ENCODE measurements at regions not wholly inside any gene's neighbourhood (a gene's known extent, or its start where the extent isn't known, plus 50 kb on each side); places are given as distances from the start of the nearest gene placed in this dataset.

- H3K27me3 Mint-ChIP-seq (ENCODE audit: low read depth), result no peaks in the 10 kb centered on the region
- H3K9me3 Mint-ChIP-seq, result no peaks in the 10 kb centered on the region
- H3K36me3 Mint-ChIP-seq, result no peaks in the 10 kb centered on the region
- POLR2A ChIA-PET, result no interaction called here
- 0 out of 2 replicates have a peak overlapping the region, but pooled peaks have one; percentile 3 for H3K27ac Mint-ChIP-seq
- DNase-seq (ENCODE audit: low spot score), result no peak
- ATAC-seq, result no peak
- no peak overlapping the region for H3K4me3 Mint-ChIP-seq
- H3K4me1 Mint-ChIP-seq, result peaks cover 12% of the 10 kb centered on the region
- TF ChIP-seq ZNF281 (CRISPR knock-in tag; IDR thresholded peaks at IDR 0.05) (no peak), ZNF512 (CRISPR knock-in tag; IDR thresholded peaks at IDR 0.05; ENCODE audit: borderline replicate concordance) (no peak), ZSCAN18 (CRISPR knock-in tag; IDR thresholded peaks at IDR 0.05) (no peak), TP53 (CRISPR knock-in tag; IDR thresholded peaks at IDR 0.05) (no peak), ATF3 (CRISPR knock-in tag; conservative IDR thresholded peaks at IDR 0.05) (no peak), KAT7 (CRISPR knock-in tag; IDR thresholded peaks at IDR 0.05; ENCODE audit: borderline replicate concordance) (no peak), EMX1 (CRISPR knock-in tag; IDR thresholded peaks at IDR 0.05) (no peak), SMAD4 (CRISPR knock-in tag; IDR thresholded peaks at IDR 0.05) (no peak), CTCF (IDR thresholded peaks at IDR 0.05) (no peak), MXD4 (CRISPR knock-in tag; IDR thresholded peaks at IDR 0.05; ENCODE audit: borderline replicate concordance) (no peak), MAX (CRISPR knock-in tag; IDR thresholded peaks at IDR 0.05) (no peak), TEAD4 (CRISPR knock-in tag; IDR thresholded peaks at IDR 0.05) (no peak), NFYB (CRISPR knock-in tag; conservative IDR thresholded peaks at IDR 0.05; ENCODE audit: low read depth) (no peak), HMGXB4 (CRISPR knock-in tag; IDR thresholded peaks at IDR 0.05) (no peak)
- CTCF ChIA-PET, result no interaction called here
Measured at GRCh38 chr13:79673310-79673992, 192.5 kb downstream of the NDFIP2 start.

GRCh38 chr13:79671420-79671819 lies 190.5 kb downstream of the NDFIP2 start:
- ChIA-PET POLR2A (no interaction called here), CTCF (no interaction called here)
- ATAC-seq, result no peak
- peaks cover 14% of the 10 kb centered on the region for H3K4me1 Mint-ChIP-seq
- H3K27me3 Mint-ChIP-seq (ENCODE audit: low read depth), result no peaks in the 10 kb centered on the region
- no peaks in the 10 kb centered on the region for H3K9me3 Mint-ChIP-seq
- H3K27ac Mint-ChIP-seq, result no peak overlapping the region
- DNase-seq (ENCODE audit: low spot score), result no peak
- H3K36me3 Mint-ChIP-seq, result no peaks in the 10 kb centered on the region
- no peak overlapping the region for H3K4me3 Mint-ChIP-seq
- TF ChIP-seq ERG (CRISPR knock-in tag; IDR thresholded peaks at IDR 0.05) (no peak), ZNF532 (CRISPR knock-in tag; IDR thresholded peaks at IDR 0.05; ENCODE audit: borderline replicate concordance) (no peak), MYBL2 (CRISPR knock-in tag; IDR thresholded peaks at IDR 0.05) (no peak)
